Tibial nerve (tissue), 4 donors: ENCODE measurements at regions not wholly inside any gene's neighbourhood (a gene's known extent, or its start where the extent isn't known, plus 50 kb on each side); places are given as distances from the start of the nearest gene placed in this dataset.

Experiments used
- DNase-seq, 2 donors: peaks; one replicate each; pipeline ENCODE4 v3.0.0-alpha.2; 2019; ENCODE audit warnings: low spot score in 2 of 2
- H3K27ac ChIP-seq, 4 donors: fragments of 200-600 bp; sonication (generic) in 3 of 4; one replicate each; pipeline ENCODE4 v1.5.1; 2017 to 2019; ENCODE audit warnings: mild to moderate bottlenecking in 1 of 4
- H3K27me3 ChIP-seq, 2 donors: fragments of 200-600 bp; sonication (generic) in 1 of 2; one replicate each; pipeline versions ENCODE4 v1.5.1 to v1.6.0; 2017 to 2019
- H3K36me3 ChIP-seq, 3 donors: fragments of 200-600 bp; sonication (generic); one replicate each; pipeline ENCODE4 v1.5.1; 2018 to 2019
- H3K4me1 ChIP-seq, 4 donors: fragments of 200-600 bp; sonication (generic) in 3 of 4; one replicate each; pipeline ENCODE4 v1.5.1; 2017 to 2019
- H3K4me3 ChIP-seq, 4 donors: fragments of 200-600 bp; sonication (generic) in 3 of 4; one replicate each; pipeline ENCODE4 v1.5.1; 2017 to 2019; ENCODE audit warnings: mild to moderate bottlenecking in 1 of 4, moderate library complexity in 1 of 4
- H3K9me3 ChIP-seq, 4 donors: fragments of 200-600 bp; sonication (generic) in 3 of 4; one replicate each; pipeline ENCODE4 v1.5.1; 2017 to 2019
- CTCF ChIP-seq, 5 experiments: fragments of 200-600 bp in 3 of 5; fragments of 450-650 bp in 2 of 5; sonication (generic) in 3 of 5; IDR thresholded peaks; one replicate each; pipeline ENCODE4 v1.5.1; 2016 to 2019; ENCODE audit warnings: antibody characterized with exemption in 5 of 5, mild to moderate bottlenecking in 3 of 5, moderate library complexity in 2 of 5
- EP300 ChIP-seq, 2 donors: sonication (generic); formaldehyde crosslinking; IDR thresholded peaks; one replicate each; pipeline ENCODE4 v1.6.1; 2017; ENCODE audit warnings: antibody characterized with exemption in 2 of 2, mild to moderate bottlenecking in 1 of 2
- POLR2A ChIP-seq, 2 donors: fragments of 450-650 bp; IDR thresholded peaks; one replicate each; pipeline ENCODE4 v1.6.1; 2017; ENCODE audit warnings: antibody characterized with exemption in 2 of 2, mild to moderate bottlenecking in 2 of 2, moderate library complexity in 2 of 2
- WGBS, 2 donors: methylation state at CpG; one replicate each; pipeline ENCODE4 v1.1.5; 2018; 5-methylcytosine and 5-hydroxymethylcytosine counted together

GRCh38 chr2:138298120-138298814 is 203.3 kb upstream of the SPOPL start:
- no peaks in the 10 kb centered on the region for H3K36me3 ChIP-seq
- 92 to 97% methylated on average over 11 of the region's 11 CpGs for whole genome bisulfite sequencing, 2 donors
- no peak overlapping the region for H3K4me3 ChIP-seq
- H3K27me3 ChIP-seq = no peaks in the 10 kb centered on the region
- H3K4me1 ChIP-seq = no peaks in the 10 kb centered on the region
- TF ChIP-seq EP300 (IDR thresholded peaks at IDR 0.05) = no peak
- no peak for TF ChIP-seq CTCF (IDR thresholded peaks at IDR 0.05)
- TF ChIP-seq POLR2A (IDR thresholded peaks at IDR 0.05) = no peak
- no peak overlapping the region for H3K27ac ChIP-seq
- no peak for DNase-seq
- no peaks in the 10 kb centered on the region for H3K9me3 ChIP-seq

DNA sequence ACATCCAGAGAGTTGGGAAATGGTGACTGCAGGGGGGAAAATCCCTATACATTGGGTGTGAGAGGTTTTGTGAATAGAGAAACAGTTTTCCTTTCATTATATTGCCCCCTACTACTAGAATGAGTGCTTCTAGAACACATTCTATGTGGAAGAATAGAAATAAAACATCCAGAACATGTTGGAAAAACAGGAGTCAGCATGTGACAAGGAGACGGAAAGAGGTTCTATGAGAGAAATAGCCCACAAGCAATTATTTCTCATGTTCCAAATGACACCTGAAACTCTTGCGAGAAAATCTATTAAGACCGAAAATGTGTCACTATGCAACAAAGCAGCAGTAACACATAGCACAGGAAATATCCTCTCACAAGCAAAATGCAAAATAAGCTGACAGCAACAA is 202.7 kb upstream of the SPOPL start:
- 96% methylated on average over 3 of the region's 3 CpGs for WGBS, 2 donors

DNA sequence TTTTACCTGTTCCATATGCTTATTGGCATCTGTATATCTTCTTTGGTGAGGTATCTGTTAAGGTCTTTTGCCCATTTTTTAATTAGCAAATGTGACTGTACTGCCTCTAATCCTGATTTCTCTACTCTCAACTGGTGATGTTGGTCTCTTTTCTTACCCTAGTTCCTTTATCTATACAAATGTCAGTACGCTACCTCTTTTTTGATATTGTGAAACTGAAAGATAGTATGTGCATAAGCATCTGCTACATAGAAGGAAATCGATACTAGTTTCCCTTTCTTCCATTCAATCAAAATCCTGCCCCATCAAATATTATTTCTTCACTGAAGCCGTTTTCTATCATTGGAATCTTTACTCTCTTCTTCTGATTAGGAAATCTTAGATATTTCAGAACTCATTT is 194.9 kb upstream of the SPOPL start:
- no peak overlapping the region for H3K27ac ChIP-seq
- WGBS, 2 donors = 89 to 92% methylated on average over 3 of the region's 3 CpGs
- H3K9me3 ChIP-seq = no peaks in the 10 kb centered on the region
- no peak for TF ChIP-seq CTCF (IDR thresholded peaks at IDR 0.05)
- TF ChIP-seq EP300 (IDR thresholded peaks at IDR 0.05) = no peak
- no peaks in the 10 kb centered on the region for H3K4me1 ChIP-seq
- no peaks in the 10 kb centered on the region for H3K36me3 ChIP-seq
- no peak for DNase-seq
- no peak overlapping the region for H3K4me3 ChIP-seq
- H3K27me3 ChIP-seq = no peaks in the 10 kb centered on the region

More for the DNA sequence above, 202.7 kb upstream of the SPOPL start:
- no peaks in the 10 kb centered on the region for H3K4me1 ChIP-seq
- no peaks in the 10 kb centered on the region for H3K27me3 ChIP-seq
- H3K27ac ChIP-seq = no peak overlapping the region
- no peak for DNase-seq
- H3K36me3 ChIP-seq = no peaks in the 10 kb centered on the region
- H3K9me3 ChIP-seq = no peaks in the 10 kb centered on the region
- H3K4me3 ChIP-seq = no peak overlapping the region
- TF ChIP-seq EP300 (IDR thresholded peaks at IDR 0.05) (no peak), CTCF (IDR thresholded peaks at IDR 0.05) (no peak), POLR2A (IDR thresholded peaks at IDR 0.05) (no peak)

DNA sequence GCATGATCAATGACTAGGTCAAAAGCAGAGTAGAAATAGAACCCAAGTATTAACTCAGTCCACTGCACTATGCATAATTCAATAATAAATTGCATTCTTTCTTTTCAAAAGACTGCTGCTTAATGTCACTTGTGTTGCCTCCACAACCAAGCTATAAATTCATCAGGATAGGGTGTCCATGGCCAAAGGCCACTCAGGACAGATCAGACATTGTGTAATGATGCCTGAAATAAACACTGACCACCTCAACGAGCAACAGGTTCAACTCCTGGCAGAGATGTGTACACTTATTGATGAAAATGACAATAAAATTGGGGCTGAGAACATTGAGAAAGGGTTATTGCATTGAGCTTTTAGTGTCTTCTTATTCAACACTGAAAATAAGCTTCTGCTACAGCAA is 194.5 kb upstream of the SPOPL start:
- WGBS, 2 donors = 44% methylated on average over 1 of the region's 1 CpG
- DNase-seq = no peak
- H3K4me3 ChIP-seq = no peak overlapping the region

GRCh38 chr2:138309760-138310159 is 191.8 kb upstream of the SPOPL start:
- TF ChIP-seq POLR2A (IDR thresholded peaks at IDR 0.05) (no peak), EP300 (IDR thresholded peaks at IDR 0.05) (no peak), CTCF (IDR thresholded peaks at IDR 0.05) (no peak)
- DNase-seq = no peak
- Histone ChIP-seq H3K27ac (no peak overlapping the region), H3K36me3 (no peaks in the 10 kb centered on the region), H3K4me1 (no peaks in the 10 kb centered on the region), H3K9me3 (no peaks in the 10 kb centered on the region), H3K4me3 (no peak overlapping the region), H3K27me3 (no peaks in the 10 kb centered on the region)
- WGBS, 2 donors = 90 to 94% methylated on average over 2 of the region's 2 CpGs

More for the DNA sequence above, 194.5 kb upstream of the SPOPL start:
- no peaks in the 10 kb centered on the region for H3K4me1 ChIP-seq
- H3K9me3 ChIP-seq = no peaks in the 10 kb centered on the region
- H3K27me3 ChIP-seq = no peaks in the 10 kb centered on the region
- H3K36me3 ChIP-seq = no peaks in the 10 kb centered on the region
- H3K27ac ChIP-seq = no peak overlapping the region
- TF ChIP-seq POLR2A (IDR thresholded peaks at IDR 0.05) (no peak), EP300 (IDR thresholded peaks at IDR 0.05) (no peak), CTCF (IDR thresholded peaks at IDR 0.05) (no peak)
